ENCODE measurements at regions not wholly inside any gene's neighbourhood (a gene's known extent, or its start where the extent isn't known, plus 50 kb on each side); places are given as distances from the start of the nearest gene placed in this dataset.

DNA sequence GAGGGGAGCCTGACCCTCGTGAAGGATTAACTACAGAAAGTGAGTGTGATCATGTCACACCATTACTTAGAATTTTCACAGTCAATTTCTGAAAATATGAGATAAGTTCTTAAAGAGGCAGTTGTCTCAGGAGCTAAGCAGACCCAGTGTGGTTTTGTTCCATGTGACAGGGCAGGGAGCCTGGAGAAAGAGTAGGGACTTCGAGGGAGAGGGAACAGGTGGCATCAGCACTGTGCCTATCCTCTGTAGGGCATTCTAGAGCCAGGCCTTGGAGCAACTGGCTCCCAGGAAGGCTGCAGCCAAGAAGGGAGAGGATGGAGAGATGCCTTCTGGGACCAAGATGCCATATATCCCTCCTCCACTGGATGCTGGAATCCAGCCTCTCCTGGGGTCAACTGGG is 183.0 kb downstream of the TSHZ3 start:
- Histone ChIP-seq H3K36me3 (ENCODE audit: control insufficient read depth in 1 of 2, insufficient read depth in 2 of 2, low read length in 2 of 2) (no peaks in the 10 kb centered on the region), H3K27me3 (ENCODE audit: control insufficient read depth in 1 of 2, insufficient read depth in 2 of 2, low read length in 2 of 2) (no peaks in the 10 kb centered on the region), H3K9ac (ENCODE audit: low read depth in 1 of 2, low read length in 2 of 2) (no peak overlapping the region), H3K4me3 (ENCODE audit: low read depth in 1 of 2, low read length in 2 of 2) (no peak overlapping the region), H3K9me3 (ENCODE audit: control insufficient read depth in 1 of 2, low read length in 2 of 2) (no peaks in the 10 kb centered on the region), H3K27ac (ENCODE audit: low read depth, low read length) (no peak overlapping the region), H3K4me1 (ENCODE audit: control insufficient read depth in 1 of 2, insufficient read depth in 2 of 2, low read length in 2 of 2) (no peaks in the 10 kb centered on the region)

DNA sequence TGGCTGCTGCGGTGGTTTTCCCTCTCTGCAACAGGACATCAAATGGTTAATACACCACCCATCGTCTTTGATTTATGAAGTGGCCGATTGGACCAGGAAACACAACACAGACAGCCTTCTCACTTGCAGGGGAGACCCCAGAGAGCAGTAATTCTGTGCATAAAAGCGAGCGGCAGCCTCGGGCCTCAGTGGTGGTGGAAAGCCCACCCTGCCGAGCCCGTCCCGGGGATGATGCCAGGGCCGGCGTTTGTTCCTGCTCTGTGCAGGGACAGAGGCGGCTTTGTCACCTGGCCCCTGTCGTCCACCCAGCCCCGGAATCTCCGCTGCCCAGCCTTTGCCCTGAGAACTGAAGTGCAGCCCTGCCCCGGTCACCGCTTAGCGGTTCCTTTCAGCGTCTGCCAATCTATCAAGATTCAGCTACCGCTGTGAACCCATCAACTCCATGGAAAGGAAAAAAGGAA is 184.4 kb downstream of the TSHZ3 start:
- no peak overlapping the region for H3K4me3 ChIP-seq (ENCODE audit: low read depth in 1 of 2, low read length in 2 of 2)
- no peaks in the 10 kb centered on the region for H3K36me3 ChIP-seq (ENCODE audit: control insufficient read depth in 1 of 2, insufficient read depth in 2 of 2, low read length in 2 of 2)
- no peaks in the 10 kb centered on the region for H3K4me1 ChIP-seq (ENCODE audit: control insufficient read depth in 1 of 2, insufficient read depth in 2 of 2, low read length in 2 of 2)
- H3K27ac ChIP-seq (ENCODE audit: low read depth, low read length): no peak overlapping the region
- no peak overlapping the region for H3K9ac ChIP-seq (ENCODE audit: low read depth in 1 of 2, low read length in 2 of 2)
- H3K27me3 ChIP-seq (ENCODE audit: control insufficient read depth in 1 of 2, insufficient read depth in 2 of 2, low read length in 2 of 2): no peaks in the 10 kb centered on the region
- H3K9me3 ChIP-seq (ENCODE audit: control insufficient read depth in 1 of 2, low read length in 2 of 2): no peaks in the 10 kb centered on the region

DNA sequence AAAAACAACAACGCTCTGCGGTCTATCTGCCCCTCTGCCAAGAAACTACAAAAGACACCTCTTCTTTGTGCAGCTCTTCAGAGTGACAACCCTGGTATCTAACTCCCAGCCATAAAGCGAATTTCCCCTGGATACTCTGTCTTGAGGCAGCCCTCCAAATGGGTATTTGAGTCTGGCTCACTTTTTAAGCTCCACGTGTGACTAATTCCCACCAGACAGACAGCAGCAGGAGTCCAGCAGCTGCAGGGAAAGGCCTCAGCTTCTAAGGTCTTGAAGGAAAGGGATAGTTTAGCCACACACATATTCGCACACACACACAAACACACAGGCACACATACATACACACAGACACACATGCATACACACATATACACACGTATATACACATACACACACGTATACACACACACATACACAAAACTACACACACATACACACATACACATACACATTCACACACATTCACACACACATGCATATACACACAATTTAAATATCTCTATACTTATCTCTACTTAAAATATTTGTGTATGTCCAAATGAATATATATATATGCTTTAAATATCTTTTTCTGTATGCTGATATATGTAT is 188.8 kb downstream of the TSHZ3 start:
- Histone ChIP-seq H3K36me3 (ENCODE audit: control insufficient read depth in 1 of 2, insufficient read depth in 2 of 2, low read length in 2 of 2) (no peaks in the 10 kb centered on the region), H3K27me3 (ENCODE audit: control insufficient read depth in 1 of 2, insufficient read depth in 2 of 2, low read length in 2 of 2) (no peaks in the 10 kb centered on the region), H3K9me3 (ENCODE audit: control insufficient read depth in 1 of 2, low read length in 2 of 2) (no peaks in the 10 kb centered on the region), H3K9ac (ENCODE audit: low read depth in 1 of 2, low read length in 2 of 2) (no peak overlapping the region), H3K4me1 (ENCODE audit: control insufficient read depth in 1 of 2, insufficient read depth in 2 of 2, low read length in 2 of 2) (no peaks in the 10 kb centered on the region), H3K27ac (ENCODE audit: low read depth, low read length) (no peak overlapping the region), H3K4me3 (ENCODE audit: low read depth in 1 of 2, low read length in 2 of 2) (no peak overlapping the region)

DNA sequence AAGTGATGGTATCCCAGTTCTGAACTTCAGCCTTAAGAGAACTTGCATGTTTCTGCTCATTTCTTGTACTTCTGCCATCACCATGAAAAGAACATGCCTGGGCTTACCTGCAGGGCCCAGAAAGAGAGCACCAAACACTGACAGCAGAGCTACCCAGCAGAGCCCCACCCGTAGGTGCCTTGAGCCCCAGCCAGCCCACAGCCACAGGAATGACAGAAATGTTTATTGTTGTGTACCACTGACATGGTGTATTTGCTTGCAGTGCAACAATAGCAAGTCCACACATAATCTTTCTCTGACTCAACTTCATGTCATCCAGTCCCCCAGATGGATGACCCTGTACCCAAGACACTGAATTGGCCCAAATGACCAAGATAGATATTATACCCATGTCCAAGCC is 195.2 kb downstream of the TSHZ3 start:
- H3K27ac ChIP-seq (ENCODE audit: low read depth, low read length): no peak overlapping the region
- no peaks in the 10 kb centered on the region for H3K4me1 ChIP-seq (ENCODE audit: control insufficient read depth in 1 of 2, insufficient read depth in 2 of 2, low read length in 2 of 2)
- no peak overlapping the region for H3K9ac ChIP-seq (ENCODE audit: low read depth in 1 of 2, low read length in 2 of 2)
- H3K4me3 ChIP-seq (ENCODE audit: low read depth in 1 of 2, low read length in 2 of 2): no peak overlapping the region
- no peaks in the 10 kb centered on the region for H3K27me3 ChIP-seq (ENCODE audit: control insufficient read depth in 1 of 2, insufficient read depth in 2 of 2, low read length in 2 of 2)
- H3K36me3 ChIP-seq (ENCODE audit: control insufficient read depth in 1 of 2, insufficient read depth in 2 of 2, low read length in 2 of 2): no peaks in the 10 kb centered on the region
- no peaks in the 10 kb centered on the region for H3K9me3 ChIP-seq (ENCODE audit: control insufficient read depth in 1 of 2, low read length in 2 of 2)

DNA sequence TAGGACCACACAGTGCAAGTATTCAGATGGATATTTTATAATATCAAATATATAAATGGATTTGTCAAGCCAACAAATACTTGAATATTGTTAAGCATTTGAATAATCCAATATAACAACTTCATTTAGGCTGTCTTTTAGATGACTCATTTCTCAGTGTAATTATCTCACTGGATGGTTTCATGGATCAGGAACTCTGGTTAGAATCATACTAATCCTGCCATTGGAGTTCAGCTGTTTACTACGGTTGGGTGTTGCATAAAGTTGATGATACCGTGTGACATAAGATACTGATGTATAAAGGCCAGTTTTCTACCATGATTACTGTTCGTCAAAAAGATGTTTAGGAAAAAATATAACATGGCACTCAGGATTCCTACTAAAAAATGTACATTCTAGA is 196.3 kb downstream of the TSHZ3 start:
- no peaks in the 10 kb centered on the region for H3K27me3 ChIP-seq (ENCODE audit: control insufficient read depth in 1 of 2, insufficient read depth in 2 of 2, low read length in 2 of 2)
- no peak overlapping the region for H3K4me3 ChIP-seq (ENCODE audit: low read depth in 1 of 2, low read length in 2 of 2)
- no peaks in the 10 kb centered on the region for H3K4me1 ChIP-seq (ENCODE audit: control insufficient read depth in 1 of 2, insufficient read depth in 2 of 2, low read length in 2 of 2)
- no peak overlapping the region for H3K27ac ChIP-seq (ENCODE audit: low read depth, low read length)
- H3K9ac ChIP-seq (ENCODE audit: low read depth in 1 of 2, low read length in 2 of 2): no peak overlapping the region
- no peaks in the 10 kb centered on the region for H3K9me3 ChIP-seq (ENCODE audit: control insufficient read depth in 1 of 2, low read length in 2 of 2)
- H3K36me3 ChIP-seq (ENCODE audit: control insufficient read depth in 1 of 2, insufficient read depth in 2 of 2, low read length in 2 of 2): no peaks in the 10 kb centered on the region

DNA sequence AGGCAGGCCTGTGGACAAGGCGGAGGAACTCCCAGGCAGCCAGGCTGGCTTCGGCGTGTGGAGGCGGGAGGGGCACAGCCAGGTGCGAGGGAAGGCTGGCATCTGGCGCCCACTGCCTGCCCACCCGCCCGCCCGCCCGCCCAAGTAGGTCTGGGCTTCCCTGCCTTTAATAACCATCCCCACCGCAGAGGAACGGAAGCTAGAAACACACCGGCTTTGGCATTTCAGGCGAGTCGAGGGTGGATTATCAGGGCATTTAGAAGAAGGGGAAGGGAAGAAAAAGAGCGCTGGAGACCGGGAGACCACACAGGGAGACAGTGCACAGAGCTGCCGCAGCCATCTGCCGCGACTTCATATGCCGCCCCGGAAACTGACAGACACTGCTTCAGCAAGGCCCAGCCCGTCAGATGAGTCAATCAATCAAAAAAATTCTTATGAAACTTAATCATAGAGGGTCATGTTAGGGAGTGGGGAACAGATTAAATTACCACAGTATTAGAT is 199.7 kb downstream of the TSHZ3 start:
- H3K9ac ChIP-seq (ENCODE audit: low read depth in 1 of 2, low read length in 2 of 2): no peak overlapping the region
- H3K36me3 ChIP-seq (ENCODE audit: control insufficient read depth in 1 of 2, insufficient read depth in 2 of 2, low read length in 2 of 2): no peaks in the 10 kb centered on the region
- H3K4me3 ChIP-seq (ENCODE audit: low read depth in 1 of 2, low read length in 2 of 2): no peak overlapping the region
- no peaks in the 10 kb centered on the region for H3K4me1 ChIP-seq (ENCODE audit: control insufficient read depth in 1 of 2, insufficient read depth in 2 of 2, low read length in 2 of 2)
- H3K27me3 ChIP-seq (ENCODE audit: control insufficient read depth in 1 of 2, insufficient read depth in 2 of 2, low read length in 2 of 2): no peaks in the 10 kb centered on the region
- no peaks in the 10 kb centered on the region for H3K9me3 ChIP-seq (ENCODE audit: control insufficient read depth in 1 of 2, low read length in 2 of 2)
- no peak overlapping the region for H3K27ac ChIP-seq (ENCODE audit: low read depth, low read length)

DNA sequence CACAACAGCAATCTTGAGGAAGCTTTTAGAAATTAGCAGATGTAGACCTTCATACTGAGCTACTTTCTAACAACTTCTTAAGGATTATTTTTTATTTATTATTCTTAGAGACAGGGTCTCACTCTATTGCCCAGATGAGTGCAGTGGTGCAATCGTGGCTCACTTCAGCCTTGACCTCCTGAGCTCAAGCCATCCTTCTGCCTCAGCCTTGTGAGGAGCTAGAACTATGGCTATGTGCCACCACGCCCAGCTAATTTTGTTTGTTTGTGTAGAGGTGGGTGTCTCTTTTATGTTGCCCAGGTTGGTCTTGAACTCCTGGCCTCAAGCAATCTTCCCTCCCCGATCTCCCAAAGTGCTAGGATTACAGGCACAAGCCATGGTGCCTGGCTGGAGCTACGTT is 200.6 kb downstream of the TSHZ3 start:
- H3K9me3 ChIP-seq (ENCODE audit: control insufficient read depth in 1 of 2, low read length in 2 of 2): no peaks in the 10 kb centered on the region
- H3K27me3 ChIP-seq (ENCODE audit: control insufficient read depth in 1 of 2, insufficient read depth in 2 of 2, low read length in 2 of 2): no peaks in the 10 kb centered on the region
- H3K4me1 ChIP-seq (ENCODE audit: control insufficient read depth in 1 of 2, insufficient read depth in 2 of 2, low read length in 2 of 2): no peaks in the 10 kb centered on the region
- H3K36me3 ChIP-seq (ENCODE audit: control insufficient read depth in 1 of 2, insufficient read depth in 2 of 2, low read length in 2 of 2): no peaks in the 10 kb centered on the region
- no peak overlapping the region for H3K9ac ChIP-seq (ENCODE audit: low read depth in 1 of 2, low read length in 2 of 2)
- H3K27ac ChIP-seq (ENCODE audit: low read depth, low read length): no peak overlapping the region
- no peak overlapping the region for H3K4me3 ChIP-seq (ENCODE audit: low read depth in 1 of 2, low read length in 2 of 2)

DNA sequence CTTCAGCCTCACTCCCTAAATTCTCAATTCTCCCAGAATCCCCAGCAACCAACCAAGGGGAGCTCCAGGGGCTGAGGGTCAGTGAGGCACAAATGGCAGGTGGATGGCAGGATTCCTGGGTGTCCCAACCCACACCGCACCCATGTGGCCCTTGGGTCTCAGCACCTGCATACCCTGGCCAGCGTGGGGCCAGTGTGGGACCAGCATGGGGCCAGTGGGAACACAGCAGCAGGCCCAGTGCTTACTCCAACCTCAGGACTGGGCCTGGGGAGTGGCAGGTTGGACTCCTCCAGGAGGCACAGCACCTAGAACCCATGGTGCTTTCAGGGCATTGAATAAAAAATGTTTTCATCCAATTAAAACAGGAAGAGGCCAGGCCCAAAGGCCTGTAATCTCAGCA is 202.0 kb downstream of the TSHZ3 start:
- H3K4me1 ChIP-seq (ENCODE audit: control insufficient read depth in 1 of 2, insufficient read depth in 2 of 2, low read length in 2 of 2): no peaks in the 10 kb centered on the region
- H3K9me3 ChIP-seq (ENCODE audit: control insufficient read depth in 1 of 2, low read length in 2 of 2): no peaks in the 10 kb centered on the region
- no peaks in the 10 kb centered on the region for H3K27me3 ChIP-seq (ENCODE audit: control insufficient read depth in 1 of 2, insufficient read depth in 2 of 2, low read length in 2 of 2)
- no peaks in the 10 kb centered on the region for H3K36me3 ChIP-seq (ENCODE audit: control insufficient read depth in 1 of 2, insufficient read depth in 2 of 2, low read length in 2 of 2)
- no peak overlapping the region for H3K27ac ChIP-seq (ENCODE audit: low read depth, low read length)
- no peak overlapping the region for H3K9ac ChIP-seq (ENCODE audit: low read depth in 1 of 2, low read length in 2 of 2)
- H3K4me3 ChIP-seq (ENCODE audit: low read depth in 1 of 2, low read length in 2 of 2): no peak overlapping the region

DNA sequence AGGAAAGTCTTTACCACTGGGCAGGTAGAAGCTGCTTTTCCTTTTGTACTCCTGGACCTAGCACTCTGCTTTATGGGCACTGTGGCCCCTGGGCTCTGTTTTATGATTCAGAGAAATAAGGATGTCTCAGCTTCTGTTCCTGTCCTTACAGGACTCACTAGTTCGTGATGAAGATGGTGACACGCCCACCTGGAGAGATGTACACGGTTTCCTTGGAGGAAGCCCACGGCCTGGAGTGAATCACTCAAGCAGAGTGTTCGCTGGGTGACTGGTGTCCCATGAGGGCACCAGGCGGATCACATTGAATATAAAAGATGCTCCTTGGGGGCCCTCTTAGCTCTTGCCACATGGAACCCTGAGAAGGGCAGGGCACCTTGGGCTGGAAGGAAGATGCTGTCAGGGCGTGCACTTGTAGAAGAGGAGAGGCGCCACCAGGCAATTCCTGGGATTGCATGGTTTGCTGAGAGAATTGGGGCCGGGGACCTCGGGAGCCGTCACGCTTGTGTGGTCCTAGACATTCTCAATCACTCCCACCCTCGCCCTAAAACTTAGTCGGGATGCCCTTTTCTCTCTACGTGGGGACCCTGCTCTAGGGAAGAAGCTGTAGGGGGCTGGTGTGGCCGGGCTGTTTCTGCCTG is 202.6 kb downstream of the TSHZ3 start:
- Histone ChIP-seq H3K9ac (ENCODE audit: low read depth in 1 of 2, low read length in 2 of 2) (no peak overlapping the region), H3K4me3 (ENCODE audit: low read depth in 1 of 2, low read length in 2 of 2) (no peak overlapping the region), H3K9me3 (ENCODE audit: control insufficient read depth in 1 of 2, low read length in 2 of 2) (no peaks in the 10 kb centered on the region), H3K4me1 (ENCODE audit: control insufficient read depth in 1 of 2, insufficient read depth in 2 of 2, low read length in 2 of 2) (no peaks in the 10 kb centered on the region), H3K27me3 (ENCODE audit: control insufficient read depth in 1 of 2, insufficient read depth in 2 of 2, low read length in 2 of 2) (no peaks in the 10 kb centered on the region), H3K27ac (ENCODE audit: low read depth, low read length) (no peak overlapping the region), H3K36me3 (ENCODE audit: control insufficient read depth in 1 of 2, insufficient read depth in 2 of 2, low read length in 2 of 2) (no peaks in the 10 kb centered on the region)

DNA sequence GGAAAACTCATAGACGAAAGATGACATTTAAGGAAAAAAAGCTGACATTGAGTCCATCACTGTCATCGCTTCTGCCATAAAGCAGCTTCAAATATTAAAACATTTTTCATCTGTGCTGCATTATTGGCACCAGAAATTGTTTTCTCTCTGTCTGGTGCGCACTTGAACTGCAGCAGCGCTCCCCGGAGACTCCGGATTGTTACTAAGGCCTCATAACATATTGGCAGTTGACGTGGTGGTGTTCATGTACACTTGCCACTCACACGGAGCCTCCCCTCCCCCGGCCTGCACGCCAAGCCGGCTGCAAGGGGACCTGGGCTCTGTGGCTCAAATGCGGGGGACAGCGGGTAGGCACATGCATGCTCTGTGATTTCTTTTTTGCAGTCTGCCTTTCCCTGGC is 203.2 kb downstream of the TSHZ3 start:
- H3K4me3 ChIP-seq (ENCODE audit: low read depth in 1 of 2, low read length in 2 of 2): no peak overlapping the region
- H3K4me1 ChIP-seq (ENCODE audit: control insufficient read depth in 1 of 2, insufficient read depth in 2 of 2, low read length in 2 of 2): no peaks in the 10 kb centered on the region
- H3K27ac ChIP-seq (ENCODE audit: low read depth, low read length): no peak overlapping the region
- no peak overlapping the region for H3K9ac ChIP-seq (ENCODE audit: low read depth in 1 of 2, low read length in 2 of 2)
- H3K9me3 ChIP-seq (ENCODE audit: control insufficient read depth in 1 of 2, low read length in 2 of 2): no peaks in the 10 kb centered on the region
- no peaks in the 10 kb centered on the region for H3K36me3 ChIP-seq (ENCODE audit: control insufficient read depth in 1 of 2, insufficient read depth in 2 of 2, low read length in 2 of 2)
- H3K27me3 ChIP-seq (ENCODE audit: control insufficient read depth in 1 of 2, insufficient read depth in 2 of 2, low read length in 2 of 2): no peaks in the 10 kb centered on the region
